ENCODE measurements at regions not wholly inside any gene's neighbourhood (a gene's known extent, or its start where the extent isn't known, plus 50 kb on each side); places are given as distances from the start of the nearest gene placed in this dataset.
"Not testable (repeated sequence)": the region's sequence is repeated elsewhere in the genome, so short reads cannot be mapped to it uniquely, and the experiment has no call there.

- no peak for DNase-seq
Observed at GRCh38 chr2:192407692-192408091, 213.0 kb upstream of the TMEFF2 start.

- DNase-seq, result no peak
Observed at GRCh38 chr2:192398236-192398635, 203.5 kb upstream of the TMEFF2 start.

GRCh38 chr2:192394605-192395004 is 199.9 kb upstream of the TMEFF2 start:
- no peak for DNase-seq

GRCh38 chr2:192391041-192391440 is 196.3 kb upstream of the TMEFF2 start:
- DNase-seq, result no peak

GRCh38 chr2:192390401-192390800 is 195.7 kb upstream of the TMEFF2 start:
- no peak for DNase-seq

GRCh38 chr2:192384191-192384590 is 189.5 kb upstream of the TMEFF2 start:
- DNase-seq, result not testable (repeated sequence)

GRCh38 chr2:192381082-192381481 is 186.3 kb upstream of the TMEFF2 start:
- no peak for DNase-seq

GRCh38 chr2:192379736-192380135 is 185.0 kb upstream of the TMEFF2 start:
- DNase-seq, result no peak

GRCh38 chr2:192377173-192377572 is 182.4 kb upstream of the TMEFF2 start:
- no peak for DNase-seq

GRCh38 chr2:192373754-192374153 is 179.0 kb upstream of the TMEFF2 start:
- DNase-seq, result no peak

GRCh38 chr2:192373221-192373620 is 178.5 kb upstream of the TMEFF2 start:
- no peak for DNase-seq

GRCh38 chr2:192369969-192370368 is 175.2 kb upstream of the TMEFF2 start:
- DNase-seq, result no peak

- DNase-seq, result no peak
Observed at GRCh38 chr2:192357217-192357616, 162.5 kb upstream of the TMEFF2 start.

- DNase-seq, result no peak
Observed at GRCh38 chr2:192354512-192355244, 159.9 kb upstream of the TMEFF2 start.

GRCh38 chr2:192347542-192347941 is 152.8 kb upstream of the TMEFF2 start:
- no peak for DNase-seq

- DNase-seq, result no peak
Observed at GRCh38 chr2:192345287-192345686, 150.6 kb upstream of the TMEFF2 start.

- DNase-seq, result no peak
Observed at GRCh38 chr2:192333642-192334041, 138.9 kb upstream of the TMEFF2 start.

- no peak for DNase-seq
Observed at GRCh38 chr2:192328297-192328696, 133.6 kb upstream of the TMEFF2 start.

- DNase-seq, result no peak
Observed at GRCh38 chr2:192327576-192327975, 132.8 kb upstream of the TMEFF2 start.

- no peak for DNase-seq
Observed at GRCh38 chr2:192315543-192315942, 120.8 kb upstream of the TMEFF2 start.

- no peak for DNase-seq
Observed at GRCh38 chr2:192314800-192315481, 120.2 kb upstream of the TMEFF2 start.

- DNase-seq, result no peak
Observed at GRCh38 chr2:192313773-192314172, 119.0 kb upstream of the TMEFF2 start.

- no peak for DNase-seq
Observed at GRCh38 chr2:192311701-192312460, 117.1 kb upstream of the TMEFF2 start.

GRCh38 chr2:192307530-192307929 is 112.8 kb upstream of the TMEFF2 start:
- no peak for DNase-seq
